GM19193 (cell line): ENCODE measurements at regions not wholly inside any gene's neighbourhood (a gene's known extent, or its start where the extent isn't known, plus 50 kb on each side); places are given as distances from the start of the nearest gene placed in this dataset.

ENCODE experiments used
- POLR2A ChIP-seq: IDR thresholded peaks from 4 replicates; pipeline ENCODE4 v1.6.1; 2011; ENCODE audit not compliant: insufficient read depth, insufficient read length; ENCODE audit errors: extremely low read depth

GRCh38 chrX:45381841-45382240 lies 181.2 kb upstream of the DIPK2B start:
- TF ChIP-seq POLR2A: no peak

DNA sequence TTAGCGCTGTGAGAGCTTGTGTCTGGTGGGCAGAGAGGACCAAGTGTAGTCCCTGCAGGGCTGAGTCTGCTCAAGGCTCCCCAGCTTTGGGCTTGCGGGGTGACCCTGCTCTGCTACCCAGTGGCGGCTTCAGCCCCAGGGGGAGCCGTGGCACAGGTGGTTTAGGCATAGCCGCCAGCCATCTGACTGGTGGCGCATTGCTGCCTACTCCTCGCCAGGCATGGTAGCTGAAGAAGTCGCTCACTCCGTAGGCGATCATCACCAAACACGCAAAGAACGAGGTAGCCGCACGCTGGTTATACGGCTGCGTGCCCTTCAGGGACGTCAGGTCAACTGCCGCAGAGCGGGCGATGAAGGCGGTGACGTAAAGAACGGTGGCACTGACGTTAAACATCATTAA lies 180.7 kb upstream of the DIPK2B start:
- no peak for TF ChIP-seq POLR2A

DNA sequence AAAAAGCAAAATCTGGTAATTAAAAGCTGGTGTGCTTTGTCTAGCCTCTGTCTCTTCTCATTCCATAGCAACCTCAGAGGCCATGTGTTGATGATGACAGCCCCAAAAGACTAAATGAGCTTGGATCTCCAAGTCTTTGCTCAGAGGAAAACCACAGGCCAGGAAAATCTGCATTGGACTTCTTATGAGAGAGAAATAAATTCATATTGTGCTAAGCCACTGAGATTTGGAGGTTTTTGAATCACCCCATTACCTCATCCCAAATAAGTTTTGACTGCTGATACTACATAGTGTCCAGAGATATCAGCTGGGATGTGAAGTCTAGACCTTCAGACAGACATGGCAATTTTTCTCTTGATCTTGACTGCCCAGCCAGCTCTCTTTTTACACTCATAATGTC lies 178.6 kb upstream of the DIPK2B start:
- TF ChIP-seq POLR2A: no peak

GRCh38 chrX:45372151-45372550 lies 171.5 kb upstream of the DIPK2B start:
- no peak for TF ChIP-seq POLR2A

DNA sequence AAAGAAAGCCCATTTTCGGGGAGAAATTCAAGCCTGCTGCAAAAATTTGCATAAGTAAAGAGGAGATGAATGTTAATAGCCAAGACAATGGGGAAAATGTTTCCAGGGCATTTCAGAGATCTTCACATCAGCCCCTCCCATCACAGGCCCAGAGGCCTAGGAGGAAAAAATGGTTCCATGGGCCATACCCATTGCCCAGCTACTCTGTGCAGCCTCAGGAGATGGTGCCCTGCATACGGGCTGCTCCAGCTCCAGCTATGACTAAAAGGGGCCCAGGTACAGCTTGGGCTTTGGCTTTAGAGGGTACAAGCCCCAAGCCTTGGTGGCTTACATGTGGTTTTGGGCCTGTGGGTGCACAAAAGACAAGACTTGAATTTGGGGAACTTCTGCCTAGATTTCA lies 168.0 kb upstream of the DIPK2B start:
- TF ChIP-seq POLR2A: no peak

DNA sequence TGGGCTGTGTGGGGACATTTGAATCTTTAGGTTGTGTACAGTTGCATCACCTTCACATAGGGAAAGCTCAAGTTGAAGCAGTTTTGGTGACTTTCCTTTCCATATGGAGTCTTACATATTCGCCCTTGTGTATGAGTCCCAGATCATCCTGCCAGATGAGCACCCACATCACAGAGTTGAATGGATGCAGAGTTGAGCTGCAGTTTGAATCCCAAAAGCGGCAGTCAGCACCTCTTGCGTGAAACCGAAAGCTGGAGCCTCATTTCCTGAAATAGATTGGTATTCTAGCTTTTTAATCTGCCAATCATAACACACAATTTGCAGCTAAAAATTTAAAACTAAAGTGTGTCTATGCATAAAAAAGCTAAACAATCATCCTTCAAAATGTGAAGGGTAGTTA lies 162.9 kb upstream of the DIPK2B start:
- no peak for TF ChIP-seq POLR2A

DNA sequence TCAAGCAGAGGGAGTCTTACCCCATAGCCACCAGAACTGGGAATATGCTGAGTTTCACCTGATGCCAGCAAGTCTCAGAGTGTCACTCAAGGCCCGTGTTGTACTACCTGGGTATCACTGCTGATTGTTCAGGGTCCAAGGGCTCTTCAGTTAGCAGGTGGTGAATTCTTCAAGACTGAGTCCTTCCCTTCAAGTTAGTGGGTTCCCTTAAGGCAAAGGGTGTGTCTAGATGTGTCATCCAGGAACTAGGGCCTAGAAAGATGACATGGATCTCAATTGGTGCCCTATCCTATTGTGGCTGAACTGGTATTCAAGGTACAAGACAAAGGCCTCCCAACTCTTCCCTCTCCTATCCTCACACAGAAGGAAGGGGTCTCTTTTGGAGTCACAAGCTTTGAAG lies 159.9 kb upstream of the DIPK2B start:
- TF ChIP-seq POLR2A: no peak

DNA sequence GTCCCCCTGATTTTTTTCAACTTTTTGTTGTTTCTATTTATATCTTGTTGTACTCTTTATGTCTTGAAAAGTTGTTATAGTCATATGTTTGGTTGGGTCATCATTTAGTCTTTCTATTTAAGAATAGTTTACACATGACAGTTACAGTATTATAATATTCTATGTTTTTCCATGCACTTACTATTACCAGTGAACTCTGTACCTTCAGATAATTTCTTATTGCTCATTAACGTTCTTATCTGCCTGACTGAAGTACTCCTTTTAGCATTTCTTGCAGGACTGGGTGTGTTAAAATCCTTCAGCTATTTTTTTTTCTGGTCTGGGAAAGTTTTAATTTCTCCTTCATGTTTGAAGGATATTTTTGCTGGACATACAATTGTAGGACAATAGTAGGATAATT lies 157.7 kb upstream of the DIPK2B start:
- no peak for TF ChIP-seq POLR2A

DNA sequence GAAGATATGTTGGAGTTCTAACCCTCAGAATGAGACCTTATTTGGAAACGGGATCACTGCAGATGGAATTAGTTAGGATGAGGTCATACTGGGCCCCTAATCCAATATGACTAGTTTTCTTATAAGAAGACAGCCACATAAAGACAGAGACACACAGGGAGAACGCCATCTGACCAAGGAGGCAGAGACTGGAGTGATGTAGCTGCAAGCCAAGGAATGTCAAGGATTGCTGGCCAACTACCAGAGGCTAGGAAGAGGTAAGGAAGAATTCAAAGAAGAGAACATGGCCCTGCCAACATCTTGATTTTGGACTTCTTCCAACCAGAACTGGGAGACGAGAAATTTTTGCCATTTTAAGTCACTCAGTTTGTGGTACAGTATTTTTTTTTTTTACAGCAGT lies 152.8 kb upstream of the DIPK2B start:
- TF ChIP-seq POLR2A: no peak

DNA sequence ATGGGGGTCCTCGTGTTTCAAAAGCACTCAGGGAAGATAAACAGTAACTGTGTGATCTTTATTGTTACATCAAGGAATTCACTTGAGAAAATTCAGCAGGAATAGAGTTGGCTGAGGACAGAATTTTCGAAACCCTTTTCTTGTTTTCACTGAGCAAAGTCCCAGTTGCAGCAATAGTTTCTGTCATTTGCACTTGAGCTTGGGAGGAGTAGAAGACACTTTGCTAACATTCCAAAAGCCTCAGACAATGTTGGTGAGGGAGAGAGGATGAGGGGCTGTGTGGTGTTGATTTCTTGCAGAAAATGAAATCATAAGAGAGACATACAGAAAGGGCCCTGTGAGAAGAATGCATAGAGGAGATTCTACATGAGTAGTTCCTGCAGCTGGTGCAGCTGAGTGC lies 151.9 kb upstream of the DIPK2B start:
- no peak for TF ChIP-seq POLR2A

GRCh38 chrX:45351478-45351877 lies 150.8 kb upstream of the DIPK2B start:
- TF ChIP-seq POLR2A: no peak

GRCh38 chrX:45348296-45348695 lies 147.6 kb upstream of the DIPK2B start:
- no peak for TF ChIP-seq POLR2A

- no peak for TF ChIP-seq POLR2A
These were observed 147.2 kb upstream of the DIPK2B start for GRCh38 chrX:45347877-45348276.

DNA sequence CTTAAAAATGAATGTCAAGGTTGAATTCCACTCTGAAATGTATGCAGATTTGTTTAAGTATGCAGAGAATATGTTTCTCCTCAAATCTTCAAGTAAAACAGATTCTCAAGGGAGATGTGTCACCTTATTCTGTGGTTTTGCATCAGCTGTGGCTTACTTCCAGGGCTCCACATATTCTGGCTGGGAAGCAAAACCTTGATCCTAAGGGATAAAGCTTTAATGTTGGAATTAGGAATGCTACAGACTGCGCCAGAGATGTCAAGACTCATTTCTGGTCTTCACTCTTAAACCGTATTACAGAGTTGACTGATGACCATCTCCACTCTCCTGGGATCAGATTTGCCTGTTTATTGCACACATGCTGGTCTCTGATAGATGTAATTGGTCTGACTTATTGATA lies 143.9 kb upstream of the DIPK2B start:
- no peak for TF ChIP-seq POLR2A

DNA sequence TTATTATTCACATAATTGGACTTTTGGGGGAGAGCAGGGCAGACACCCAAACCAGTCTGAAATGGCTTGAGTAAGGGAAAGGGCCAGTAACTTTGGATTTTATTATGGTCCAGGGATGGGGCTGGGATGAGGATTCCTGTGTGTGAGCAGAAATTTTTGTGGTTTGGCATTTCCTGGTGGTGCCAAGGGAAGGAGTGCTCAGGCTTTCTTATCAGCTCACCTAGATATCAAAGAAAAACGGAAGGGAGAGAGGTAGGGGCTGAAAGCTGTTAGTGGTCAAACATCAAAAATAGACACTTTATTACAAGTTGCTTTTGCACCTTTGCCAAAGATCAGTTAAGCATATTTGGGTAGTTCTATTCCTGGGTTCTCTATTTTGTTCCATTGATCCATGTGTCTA lies 128.5 kb upstream of the DIPK2B start:
- TF ChIP-seq POLR2A: no peak

DNA sequence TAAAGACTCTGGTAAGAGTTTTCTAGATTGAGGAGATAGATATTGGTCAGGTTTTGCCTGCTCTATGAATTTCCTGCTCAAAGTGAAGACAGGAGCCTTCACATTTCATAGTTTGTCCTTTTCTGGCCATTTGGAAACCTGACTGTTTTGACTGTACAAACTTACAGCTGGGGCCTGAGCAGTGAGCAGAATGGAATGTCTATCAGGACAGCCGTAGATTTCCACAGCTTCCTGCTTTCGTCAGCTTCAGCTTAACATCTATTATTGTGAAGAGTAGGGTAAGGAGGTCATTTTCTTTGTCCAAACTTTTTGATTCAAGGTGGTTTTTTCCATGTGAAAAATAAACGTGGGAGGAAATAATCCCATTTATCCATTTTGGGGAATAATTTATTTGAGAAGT lies 124.3 kb upstream of the DIPK2B start:
- no peak for TF ChIP-seq POLR2A

DNA sequence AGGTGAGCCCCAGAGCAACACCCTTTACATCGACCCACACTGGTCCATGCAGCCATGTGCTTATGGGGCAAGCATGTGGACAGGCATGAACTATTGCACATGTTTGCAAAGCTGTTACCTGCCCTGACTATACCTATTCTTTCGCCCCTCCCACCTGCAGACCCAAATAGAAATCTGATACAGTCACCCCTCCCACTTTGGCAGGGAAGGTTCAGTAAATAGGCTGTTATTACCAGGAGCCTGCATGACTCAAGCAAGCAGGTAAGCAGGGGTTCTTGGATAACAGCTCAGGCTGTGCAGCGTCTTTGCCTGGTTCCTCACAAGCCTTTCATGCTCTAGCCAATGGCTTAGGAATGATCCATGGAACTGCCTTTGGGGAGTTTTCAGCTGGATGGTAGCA lies 122.7 kb upstream of the DIPK2B start:
- no peak for TF ChIP-seq POLR2A

DNA sequence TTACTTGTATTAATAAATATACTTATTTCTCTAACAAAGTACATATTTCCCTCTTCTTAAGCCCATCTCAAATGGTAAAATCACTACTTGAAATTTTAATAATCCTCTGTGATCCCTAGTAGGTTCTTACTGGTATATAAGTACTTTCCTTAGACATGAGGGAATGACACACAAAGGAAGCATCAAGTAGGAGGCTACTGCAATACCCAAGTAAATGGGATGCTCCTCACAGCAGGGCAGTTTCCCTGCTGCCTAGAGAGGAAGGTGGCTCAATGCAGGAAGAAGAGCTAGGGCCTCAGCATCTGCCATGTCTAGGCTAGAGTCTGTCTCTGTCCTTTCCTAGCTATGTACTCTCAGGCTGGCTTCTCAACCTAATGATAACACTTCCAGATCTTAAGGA lies 122.1 kb upstream of the DIPK2B start:
- TF ChIP-seq POLR2A: no peak
